Lower lobe of right lung (tissue), 2 donors: ENCODE measurements at regions not wholly inside any gene's neighbourhood (a gene's known extent, or its start where the extent isn't known, plus 50 kb on each side); places are given as distances from the start of the nearest gene placed in this dataset.
"Not testable (repeated sequence)": the region's sequence is repeated elsewhere in the genome, so short reads cannot be mapped to it uniquely, and the experiment has no call there.

Source experiments
- ATAC-seq, 2 donors: fragments of 200-7000 bp; cut with Tn5 transposase; one replicate each; pipeline ENCODE4 v1.9.1; 2020 to 2022; ENCODE audit warnings: mild to moderate bottlenecking in 2 of 2, moderate library complexity in 2 of 2
- DNase-seq: peaks from one replicate; pipeline ENCODE4 v3.0.0-alpha.2; 2020
- H3K27ac ChIP-seq: fragments of 200-600 bp; one replicate; pipeline ENCODE4 v1.8.0; 2022
- H3K27me3 ChIP-seq: fragments of 200-600 bp; one replicate; pipeline ENCODE4 v1.8.0; 2022; ENCODE audit warnings: low read depth
- H3K36me3 ChIP-seq: fragments of 200-600 bp; one replicate; pipeline ENCODE4 v1.8.0; 2022; ENCODE audit warnings: mild to moderate bottlenecking
- H3K4me1 ChIP-seq: fragments of 200-600 bp; one replicate; pipeline ENCODE4 v1.8.0; 2022
- H3K4me3 ChIP-seq: fragments of 200-600 bp; one replicate; pipeline ENCODE4 v1.8.0; 2022; ENCODE audit warnings: mild to moderate bottlenecking
- H3K9me3 ChIP-seq: fragments of 200-600 bp; one replicate; pipeline ENCODE4 v1.8.0; 2022
- intact Hi-C: fragments of 100-400 bp; cut with DNase I; formaldehyde crosslinking; loops from one replicate; pipeline ENCODE4 v1.11.0; 2022
- TF ChIP-seq, protein P1 (sequence below): fragments of 200-600 bp; IDR thresholded peaks from one replicate; pipeline ENCODE4 v1.8.0; 2022; ENCODE audit warnings: antibody characterized with exemption, mild to moderate bottlenecking
- donor health status: DM: no; HTN: yes; CAD: no; lungs with severe emphysema.

DNA sequence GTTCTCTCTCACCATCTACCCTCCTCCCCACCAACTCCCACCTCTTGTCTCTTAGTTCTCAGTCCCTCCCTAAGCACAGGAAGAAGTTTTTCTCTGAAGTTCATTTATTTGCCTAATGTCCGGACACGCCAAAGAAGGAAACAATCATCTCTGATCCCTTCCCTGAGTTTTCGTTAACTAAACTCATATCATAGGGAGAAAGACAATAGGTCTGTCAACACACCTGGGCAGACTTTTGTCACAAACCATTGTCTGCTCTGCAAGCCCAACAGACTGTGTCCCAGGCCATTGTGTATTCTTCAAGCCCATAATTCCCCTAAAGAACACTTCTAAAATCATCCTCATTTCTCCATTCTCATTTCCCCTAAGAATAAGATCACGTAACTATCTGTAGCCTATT is 691.0 kb upstream of the MBL2 start:
- intact Hi-C loops: no loop called here
- TF ChIP-seq, protein P1, sequence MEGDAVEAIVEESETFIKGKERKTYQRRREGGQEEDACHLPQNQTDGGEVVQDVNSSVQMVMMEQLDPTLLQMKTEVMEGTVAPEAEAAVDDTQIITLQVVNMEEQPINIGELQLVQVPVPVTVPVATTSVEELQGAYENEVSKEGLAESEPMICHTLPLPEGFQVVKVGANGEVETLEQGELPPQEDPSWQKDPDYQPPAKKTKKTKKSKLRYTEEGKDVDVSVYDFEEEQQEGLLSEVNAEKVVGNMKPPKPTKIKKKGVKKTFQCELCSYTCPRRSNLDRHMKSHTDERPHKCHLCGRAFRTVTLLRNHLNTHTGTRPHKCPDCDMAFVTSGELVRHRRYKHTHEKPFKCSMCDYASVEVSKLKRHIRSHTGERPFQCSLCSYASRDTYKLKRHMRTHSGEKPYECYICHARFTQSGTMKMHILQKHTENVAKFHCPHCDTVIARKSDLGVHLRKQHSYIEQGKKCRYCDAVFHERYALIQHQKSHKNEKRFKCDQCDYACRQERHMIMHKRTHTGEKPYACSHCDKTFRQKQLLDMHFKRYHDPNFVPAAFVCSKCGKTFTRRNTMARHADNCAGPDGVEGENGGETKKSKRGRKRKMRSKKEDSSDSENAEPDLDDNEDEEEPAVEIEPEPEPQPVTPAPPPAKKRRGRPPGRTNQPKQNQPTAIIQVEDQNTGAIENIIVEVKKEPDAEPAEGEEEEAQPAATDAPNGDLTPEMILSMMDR: no peak
- DNase-seq (no peak), ATAC-seq (no peak)
- Histone ChIP-seq H3K4me3 (no peak overlapping the region), H3K4me1 (no peaks in the 10 kb centered on the region), H3K36me3 (no peaks in the 10 kb centered on the region), H3K9me3 (no peaks in the 10 kb centered on the region), H3K27me3 (no peaks in the 10 kb centered on the region), H3K27ac (no peak overlapping the region)

DNA sequence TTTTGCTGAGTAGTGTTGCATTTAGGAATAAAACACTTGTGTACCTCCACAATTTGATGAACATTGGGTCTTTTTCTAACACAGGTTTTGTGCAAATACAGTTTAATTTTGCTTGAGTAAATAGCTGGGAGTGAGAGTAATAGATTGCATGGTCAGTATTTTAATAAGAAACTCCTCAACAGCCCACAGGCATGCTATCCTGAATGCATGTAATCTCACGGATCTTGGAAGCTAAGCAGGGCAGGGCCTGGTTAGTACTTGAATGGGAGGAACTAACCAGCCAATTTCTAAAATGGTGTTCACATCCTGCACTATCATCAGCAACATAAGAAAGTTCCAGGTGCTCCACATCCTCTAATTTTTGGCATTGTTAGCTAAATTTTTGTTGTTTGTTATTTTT is 685.4 kb upstream of the MBL2 start:
- H3K9me3 ChIP-seq: no peaks in the 10 kb centered on the region
- TF ChIP-seq, protein P1: no peak
- ATAC-seq: no peak
- no peaks in the 10 kb centered on the region for H3K36me3 ChIP-seq
- DNase-seq: no peak
- no peaks in the 10 kb centered on the region for H3K4me1 ChIP-seq
- intact Hi-C loops: no loop called here
- H3K27ac ChIP-seq: no peak overlapping the region
- no peak overlapping the region for H3K4me3 ChIP-seq
- H3K27me3 ChIP-seq: no peaks in the 10 kb centered on the region

DNA sequence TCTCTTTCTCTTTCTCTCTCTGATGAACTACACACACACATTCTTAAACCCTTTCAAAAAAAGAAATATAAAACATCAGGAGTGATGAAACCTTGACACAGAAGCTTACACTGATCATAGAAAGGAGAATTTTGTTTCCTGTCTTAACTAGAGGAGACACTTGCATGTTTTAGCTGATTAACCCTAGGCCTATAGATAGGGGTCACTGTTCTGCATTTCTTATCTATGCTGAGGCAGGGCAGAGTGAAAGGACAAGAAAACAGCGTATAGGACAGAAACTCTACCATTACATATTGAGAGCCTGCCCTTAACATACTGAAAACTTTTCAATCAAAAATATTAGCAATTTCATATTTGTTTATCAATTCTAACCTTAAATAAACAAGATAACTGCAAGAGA is 680.6 kb upstream of the MBL2 start:
- Histone ChIP-seq H3K36me3 (no peaks in the 10 kb centered on the region), H3K27me3 (no peaks in the 10 kb centered on the region), H3K4me3 (no peak overlapping the region), H3K4me1 (no peaks in the 10 kb centered on the region), H3K9me3 (no peaks in the 10 kb centered on the region), H3K27ac (no peak overlapping the region)
- ATAC-seq (no peak), DNase-seq (no peak)
- TF ChIP-seq, protein P1: no peak
- intact Hi-C loops: no loop called here

DNA sequence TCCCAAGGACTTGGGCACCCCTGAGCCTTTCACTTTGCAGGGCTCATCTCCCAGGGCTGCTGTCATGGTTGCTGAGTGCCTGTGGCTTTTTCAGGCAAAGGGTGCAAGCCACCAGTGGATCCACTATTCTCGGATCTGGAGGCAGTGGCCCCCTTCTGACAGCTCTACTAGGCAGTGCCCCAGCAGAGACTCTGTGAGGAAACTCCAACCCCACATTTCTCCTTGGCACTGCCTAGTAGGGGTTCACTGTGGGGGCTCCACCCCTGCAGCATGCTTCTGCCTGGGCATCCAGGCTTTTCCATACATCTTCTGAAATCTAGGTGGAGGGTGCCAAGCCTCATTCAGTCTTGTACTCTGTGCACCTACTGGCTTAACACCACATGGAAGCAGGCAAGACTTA is 675.0 kb upstream of the MBL2 start:
- Histone ChIP-seq H3K4me1 (no peaks in the 10 kb centered on the region), H3K9me3 (no peaks in the 10 kb centered on the region), H3K36me3 (no peaks in the 10 kb centered on the region), H3K27me3 (no peaks in the 10 kb centered on the region), H3K4me3 (no peak overlapping the region), H3K27ac (no peak overlapping the region)
- intact Hi-C loops: no loop called here
- peak in 1 of 2 donors; percentile 37 for ATAC-seq
- no peak for DNase-seq
- TF ChIP-seq, protein P1: no peak

DNA sequence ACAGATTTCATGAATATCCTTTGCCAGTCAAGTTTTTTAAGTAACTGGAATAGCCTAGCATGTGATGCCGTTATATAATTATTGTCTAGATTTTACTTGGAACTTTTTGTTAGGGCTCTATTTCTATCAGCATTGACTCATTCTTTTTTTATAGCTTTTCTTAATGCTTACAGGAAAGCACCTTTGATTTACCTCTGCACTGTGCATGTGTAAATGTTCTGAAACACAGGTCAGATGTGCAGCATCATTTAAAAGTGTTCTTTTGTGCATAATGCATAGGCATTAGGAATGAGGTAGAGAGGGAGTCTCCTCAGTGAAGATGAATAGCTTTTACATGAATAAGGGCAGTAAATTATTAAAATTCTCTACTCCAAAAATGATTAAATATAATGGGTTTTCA is 669.3 kb upstream of the MBL2 start:
- Histone ChIP-seq H3K27me3 (no peaks in the 10 kb centered on the region), H3K36me3 (no peaks in the 10 kb centered on the region), H3K9me3 (no peaks in the 10 kb centered on the region), H3K4me3 (no peak overlapping the region), H3K27ac (no peak overlapping the region), H3K4me1 (no peaks in the 10 kb centered on the region)
- DNase-seq: no peak
- ATAC-seq: no peak
- TF ChIP-seq, protein P1: no peak
- intact Hi-C loops: no loop called here

DNA sequence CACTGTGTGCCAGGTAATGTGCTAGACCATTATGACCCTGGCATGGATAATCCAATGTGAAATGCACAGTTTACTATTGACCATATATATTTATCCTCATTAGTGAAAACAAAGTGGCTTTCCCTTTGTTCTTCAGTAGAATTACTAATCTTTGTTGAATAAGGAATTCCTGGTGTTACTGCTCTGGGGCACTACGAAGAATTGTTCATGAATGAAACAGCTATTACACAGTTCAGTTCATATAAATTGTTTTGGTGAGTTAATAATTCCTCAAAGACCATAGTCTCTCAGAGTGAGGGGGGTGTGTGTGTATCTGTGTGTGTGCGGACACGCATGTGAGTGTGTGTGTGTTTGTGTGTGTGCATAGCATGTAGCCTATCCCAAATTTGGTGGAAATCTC is 668.0 kb upstream of the MBL2 start:
- Histone ChIP-seq H3K27me3 (no peaks in the 10 kb centered on the region), H3K4me3 (no peak overlapping the region), H3K27ac (no peak overlapping the region), H3K9me3 (no peaks in the 10 kb centered on the region), H3K4me1 (no peaks in the 10 kb centered on the region), H3K36me3 (no peaks in the 10 kb centered on the region)
- no peak for DNase-seq
- TF ChIP-seq, protein P1: no peak
- ATAC-seq: no peak
- intact Hi-C loops: no loop called here

DNA sequence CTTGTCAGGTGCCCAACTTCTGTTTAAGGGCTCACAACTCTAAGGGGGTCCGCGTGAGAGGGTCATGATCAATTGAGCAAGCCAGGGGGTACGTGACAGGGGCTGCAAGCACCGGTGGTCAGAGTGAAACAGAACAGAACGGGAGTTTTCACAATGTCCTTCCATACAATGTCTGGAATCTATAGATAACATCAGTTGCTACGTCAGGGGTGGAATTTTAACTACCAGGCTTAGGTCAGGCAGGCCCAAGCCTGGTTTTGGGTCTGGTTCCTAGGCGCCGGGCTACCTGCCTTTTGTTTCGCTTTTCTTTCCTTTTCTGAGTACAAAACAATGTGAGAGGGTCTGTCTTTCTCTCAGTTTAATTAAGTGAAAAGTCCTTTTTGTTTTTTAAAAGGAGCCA is 666.5 kb upstream of the MBL2 start:
- H3K27ac ChIP-seq, H3K36me3 ChIP-seq, H3K9me3 ChIP-seq, intact Hi-C loops, H3K4me1 ChIP-seq, DNase-seq, H3K4me3 ChIP-seq, ATAC-seq, H3K27me3 ChIP-seq: not testable (repeated sequence)
